ENCODE measurements at regions not wholly inside any gene's neighbourhood (a gene's known extent, or its start where the extent isn't known, plus 50 kb on each side); places are given as distances from the start of the nearest gene placed in this dataset.

DNA sequence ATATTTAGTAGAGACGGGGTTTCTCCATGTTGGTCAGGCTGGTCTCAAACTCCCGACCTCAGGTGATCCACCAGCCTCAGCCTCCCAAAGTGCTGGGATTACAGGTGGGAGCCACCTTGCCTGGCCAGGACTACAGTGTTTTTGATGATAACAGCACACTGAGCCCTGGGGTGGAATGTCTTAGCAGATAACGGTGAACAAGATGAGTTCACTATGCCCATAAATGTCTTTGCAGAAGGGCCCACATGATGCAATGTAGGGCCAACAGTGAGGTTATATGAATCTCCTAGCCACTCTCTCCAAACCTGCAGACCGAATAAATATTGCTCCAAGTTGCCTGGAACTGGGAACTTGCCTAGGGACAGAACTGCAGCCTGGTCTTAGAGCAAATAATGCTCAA is 235.1 kb downstream of the COG6 start:
- H3K27ac ChIP-seq (ENCODE audit: low read depth in 1 of 2, low read length in 2 of 2), result no peak overlapping the region
- no peak for DNase-seq
- TF ChIP-seq, protein P1, sequence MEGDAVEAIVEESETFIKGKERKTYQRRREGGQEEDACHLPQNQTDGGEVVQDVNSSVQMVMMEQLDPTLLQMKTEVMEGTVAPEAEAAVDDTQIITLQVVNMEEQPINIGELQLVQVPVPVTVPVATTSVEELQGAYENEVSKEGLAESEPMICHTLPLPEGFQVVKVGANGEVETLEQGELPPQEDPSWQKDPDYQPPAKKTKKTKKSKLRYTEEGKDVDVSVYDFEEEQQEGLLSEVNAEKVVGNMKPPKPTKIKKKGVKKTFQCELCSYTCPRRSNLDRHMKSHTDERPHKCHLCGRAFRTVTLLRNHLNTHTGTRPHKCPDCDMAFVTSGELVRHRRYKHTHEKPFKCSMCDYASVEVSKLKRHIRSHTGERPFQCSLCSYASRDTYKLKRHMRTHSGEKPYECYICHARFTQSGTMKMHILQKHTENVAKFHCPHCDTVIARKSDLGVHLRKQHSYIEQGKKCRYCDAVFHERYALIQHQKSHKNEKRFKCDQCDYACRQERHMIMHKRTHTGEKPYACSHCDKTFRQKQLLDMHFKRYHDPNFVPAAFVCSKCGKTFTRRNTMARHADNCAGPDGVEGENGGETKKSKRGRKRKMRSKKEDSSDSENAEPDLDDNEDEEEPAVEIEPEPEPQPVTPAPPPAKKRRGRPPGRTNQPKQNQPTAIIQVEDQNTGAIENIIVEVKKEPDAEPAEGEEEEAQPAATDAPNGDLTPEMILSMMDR (IDR thresholded peaks at IDR 0.05), result no peak
- H3K9me3 ChIP-seq (ENCODE audit: control insufficient read depth in 1 of 2, insufficient read depth in 1 of 2, low read length in 2 of 2), result no peaks in the 10 kb centered on the region
- Mint-ChIP-seq H3K4me3 (no peak overlapping the region), H3K9me3 (peaks cover under 1% of the 10 kb centered on the region), H3K4me1 (ENCODE audit: low read depth) (peaks cover 46% of the 10 kb centered on the region), H3K27me3 (no peaks in the 10 kb centered on the region), H3K27ac (no peak overlapping the region), H3K36me3 (ENCODE audit: low read depth) (no peaks in the 10 kb centered on the region)
- peaks cover 16% of the 10 kb centered on the region for H3K4me1 ChIP-seq (ENCODE audit: insufficient read depth, low read length)
- H3K36me3 ChIP-seq (ENCODE audit: insufficient read depth, low read length), result no peaks in the 10 kb centered on the region
- CTCF ChIA-PET, result no interaction called here
- POLR2A ChIA-PET, result no interaction called here
- no peak overlapping the region for H3K4me3 ChIP-seq (ENCODE audit: low read length)
- no peak for ATAC-seq (ENCODE audit: poor library complexity)
- H3K27me3 ChIP-seq (ENCODE audit: control insufficient read depth in 1 of 2, insufficient read depth in 2 of 2, low read length in 2 of 2), result no peaks in the 10 kb centered on the region
- intact Hi-C loops (cut with DNase I, micrococcal nuclease), result no loop called here

DNA sequence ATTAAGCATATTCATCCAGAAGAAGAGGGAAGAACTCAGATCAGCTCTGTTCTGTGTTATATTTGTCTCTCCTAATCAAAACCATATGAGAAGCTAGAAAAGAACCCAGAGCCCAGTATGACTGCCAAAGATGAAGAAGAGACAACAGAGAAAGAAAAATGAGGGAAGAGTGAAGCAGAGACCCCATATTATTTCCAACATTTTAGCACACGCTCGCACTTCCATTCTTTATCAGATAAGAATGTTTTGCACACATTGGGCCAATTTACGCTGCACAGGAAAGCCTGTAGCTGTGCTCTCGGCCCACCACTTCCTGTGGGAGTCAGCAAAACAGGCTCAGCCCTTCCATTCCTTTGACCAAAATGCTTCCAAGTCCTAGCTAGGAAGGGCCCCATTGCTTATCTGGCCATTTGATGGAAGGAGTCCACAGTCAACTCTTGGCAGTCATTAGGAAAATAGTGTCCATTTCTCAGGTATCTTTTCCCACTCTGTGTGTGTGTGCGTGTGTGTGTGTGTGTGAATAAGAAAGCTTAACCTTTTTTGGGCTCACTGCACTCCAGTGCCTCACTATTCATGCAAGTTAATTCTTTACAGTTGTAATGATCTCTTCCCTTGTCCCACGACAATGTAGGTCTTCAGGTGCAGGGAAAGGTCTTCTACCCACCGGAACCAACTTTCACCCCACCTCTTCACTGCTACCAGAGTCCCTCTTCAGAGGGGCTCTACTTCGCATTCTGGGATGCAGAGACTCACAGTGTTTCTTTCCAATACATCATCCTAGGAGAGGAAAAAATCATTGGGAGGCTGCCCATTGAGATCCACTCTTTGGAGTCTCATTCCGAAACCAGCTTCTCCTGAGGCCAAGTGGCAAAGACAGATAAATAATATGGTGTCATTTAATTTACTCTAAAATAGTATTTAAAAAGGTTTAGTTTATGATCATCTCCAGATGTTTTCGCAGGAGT is 237.5 kb downstream of the COG6 start:
- ATAC-seq (ENCODE audit: poor library complexity), result peak; percentile 74
- POLR2A ChIA-PET, result interaction anchor here (1.0 to 1.5 kb wide), 4 partner anchors 14 to 113 kb away, joined by 3 to 4 read pairs (median 4); no protein-coding TSS in a partner anchor
- TF ChIP-seq, protein P1 (IDR thresholded peaks at IDR 0.05), result no peak
- no peaks in the 10 kb centered on the region for H3K27me3 Mint-ChIP-seq
- Histone ChIP-seq H3K27ac (ENCODE audit: low read depth in 1 of 2, low read length in 2 of 2) (no peak overlapping the region), H3K4me3 (ENCODE audit: low read length) (no peak overlapping the region), H3K27me3 (ENCODE audit: control insufficient read depth in 1 of 2, insufficient read depth in 2 of 2, low read length in 2 of 2) (no peaks in the 10 kb centered on the region), H3K4me1 (ENCODE audit: insufficient read depth, low read length) (peaks cover 16% of the 10 kb centered on the region), H3K9me3 (ENCODE audit: control insufficient read depth in 1 of 2, insufficient read depth in 1 of 2, low read length in 2 of 2) (no peaks in the 10 kb centered on the region), H3K36me3 (ENCODE audit: insufficient read depth, low read length) (no peaks in the 10 kb centered on the region)
- CTCF ChIA-PET, result no interaction called here
- H3K4me3 Mint-ChIP-seq, result peak overlapping the region; percentile 17
- no peaks in the 10 kb centered on the region for H3K36me3 Mint-ChIP-seq (ENCODE audit: low read depth)
- intact Hi-C loops (cut with DNase I, micrococcal nuclease), result no loop called here
- DNase-seq, result peak in 10 of 14 experiments; percentile 2 to 51 (median 25)
- peak overlapping the region; percentile 22 for H3K27ac Mint-ChIP-seq
- H3K9me3 Mint-ChIP-seq, result no peaks in the 10 kb centered on the region
- H3K4me1 Mint-ChIP-seq (ENCODE audit: low read depth), result peaks cover 46% of the 10 kb centered on the region

DNA sequence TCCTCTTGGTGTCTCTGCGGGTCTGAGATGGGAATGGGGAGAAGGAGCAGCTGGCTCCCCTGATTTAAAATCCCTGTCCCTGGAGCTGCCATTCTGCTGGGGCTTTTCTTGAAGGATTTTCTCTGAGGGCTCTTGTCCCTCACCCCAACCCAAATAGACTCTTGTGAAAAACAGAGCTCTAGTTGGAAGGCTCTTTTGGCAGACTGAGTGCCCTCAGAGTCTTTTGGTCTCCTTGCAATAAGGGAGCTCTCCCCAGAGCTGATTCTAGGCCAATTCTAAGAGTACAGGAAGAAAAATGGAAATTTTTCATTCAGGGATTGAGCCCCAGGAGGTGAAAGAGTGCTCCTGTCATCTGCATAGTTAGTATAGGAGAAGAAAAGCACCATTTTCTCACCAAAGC is 238.3 kb downstream of the COG6 start:
- no peak overlapping the region for H3K27ac ChIP-seq (ENCODE audit: low read depth in 1 of 2, low read length in 2 of 2)
- no peaks in the 10 kb centered on the region for H3K36me3 Mint-ChIP-seq (ENCODE audit: low read depth)
- POLR2A ChIA-PET, result interaction anchor here (1.0 kb wide), 1 partner anchor 114 kb away, joined by 3 read pairs; no protein-coding TSS in a partner anchor
- no peaks in the 10 kb centered on the region for H3K27me3 Mint-ChIP-seq
- TF ChIP-seq, protein P1 (IDR thresholded peaks at IDR 0.05), result no peak
- peak overlapping the region; percentile 22 for H3K27ac Mint-ChIP-seq
- H3K9me3 Mint-ChIP-seq, result no peaks in the 10 kb centered on the region
- H3K4me3 ChIP-seq (ENCODE audit: low read length), result no peak overlapping the region
- H3K27me3 ChIP-seq (ENCODE audit: control insufficient read depth in 1 of 2, insufficient read depth in 2 of 2, low read length in 2 of 2), result no peaks in the 10 kb centered on the region
- H3K4me3 Mint-ChIP-seq, result no peak overlapping the region
- peaks cover 46% of the 10 kb centered on the region for H3K4me1 Mint-ChIP-seq (ENCODE audit: low read depth)
- H3K9me3 ChIP-seq (ENCODE audit: control insufficient read depth in 1 of 2, insufficient read depth in 1 of 2, low read length in 2 of 2), result no peaks in the 10 kb centered on the region
- DNase-seq, result no peak
- intact Hi-C loops (cut with DNase I, micrococcal nuclease), result no loop called here
- CTCF ChIA-PET, result no interaction called here
- peaks cover 16% of the 10 kb centered on the region for H3K4me1 ChIP-seq (ENCODE audit: insufficient read depth, low read length)
- ATAC-seq (ENCODE audit: poor library complexity), result no peak
- no peaks in the 10 kb centered on the region for H3K36me3 ChIP-seq (ENCODE audit: insufficient read depth, low read length)
